GM12864 (cell line): ENCODE measurements at regions not wholly inside any gene's neighbourhood (a gene's known extent, or its start where the extent isn't known, plus 50 kb on each side); places are given as distances from the start of the nearest gene placed in this dataset.

Experiments used
- DNase-seq: peaks from one replicate; pipeline ENCODE4 v3.0.0-alpha.2; 2011; ENCODE audit warnings: low read depth
- H3K4me3 ChIP-seq: 2 replicates; pipeline ENCODE4 v1.5.1; 2011; ENCODE audit warnings: mild to moderate bottlenecking, low read depth, low read length, control low read depth
- CTCF ChIP-seq: IDR thresholded peaks from 2 replicates; pipeline ENCODE4 v1.5.1; 2011; ENCODE audit warnings: low read depth, mild to moderate bottlenecking, moderate library complexity, low read length, control low read depth, inconsistent platforms; ENCODE audit errors: missing control alignments

GRCh38 chr10:128318366-128318765 lies 192.1 kb upstream of the MKI67 start:
- no peak overlapping the region for H3K4me3 ChIP-seq

DNA sequence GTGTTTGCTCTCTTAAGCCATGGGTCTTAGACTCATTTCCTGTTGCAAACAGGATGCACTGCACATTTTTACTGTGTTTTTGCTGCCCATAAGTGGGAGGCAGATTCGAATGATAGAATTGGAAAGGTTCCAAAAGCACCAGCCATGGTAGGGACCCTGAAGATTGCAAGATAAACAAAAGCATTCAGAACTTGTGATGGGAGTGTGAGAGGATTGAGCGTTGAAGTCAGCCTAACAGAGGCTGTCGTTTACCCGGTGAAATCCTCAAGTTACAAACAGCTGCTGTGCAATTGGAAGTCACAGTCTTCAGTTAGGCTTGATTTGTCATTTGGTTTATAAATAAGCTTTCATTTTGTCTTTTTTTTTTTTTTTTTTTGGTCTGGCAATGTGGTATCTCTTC lies 192.7 kb upstream of the MKI67 start:
- no peak overlapping the region for H3K4me3 ChIP-seq
- no peak for TF ChIP-seq CTCF
- DNase-seq: no peak

More at GRCh38 chr10:128318366-128318765, 192.1 kb upstream of the MKI67 start:
- TF ChIP-seq CTCF: no peak
- DNase-seq: no peak

DNA sequence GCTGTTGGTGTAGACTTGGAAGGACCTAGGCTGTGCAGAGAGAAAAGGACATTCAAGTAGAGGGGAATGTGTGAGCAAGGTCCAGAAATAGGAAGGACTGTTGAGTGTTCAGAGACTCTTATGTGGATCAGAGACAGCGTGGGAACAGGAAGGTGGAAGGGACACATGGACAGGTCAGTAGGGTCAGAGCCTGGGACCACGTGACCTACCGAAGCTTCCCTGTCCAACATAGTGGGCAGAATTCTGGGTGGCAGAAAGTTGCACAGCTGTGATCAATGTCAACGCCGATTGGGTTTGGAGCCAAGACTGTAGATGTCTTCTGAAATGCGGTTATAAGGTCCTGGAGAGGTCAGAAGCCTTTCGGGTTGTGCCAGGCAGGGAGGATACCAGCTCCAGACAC lies 195.9 kb upstream of the MKI67 start:
- DNase-seq: no peak
- no peak for TF ChIP-seq CTCF
- no peak overlapping the region for H3K4me3 ChIP-seq

- H3K4me3 ChIP-seq: no peak overlapping the region
- DNase-seq: no peak
- no peak for TF ChIP-seq CTCF
Measured at GRCh38 chr10:128322950-128323349, 196.7 kb upstream of the MKI67 start.

DNA sequence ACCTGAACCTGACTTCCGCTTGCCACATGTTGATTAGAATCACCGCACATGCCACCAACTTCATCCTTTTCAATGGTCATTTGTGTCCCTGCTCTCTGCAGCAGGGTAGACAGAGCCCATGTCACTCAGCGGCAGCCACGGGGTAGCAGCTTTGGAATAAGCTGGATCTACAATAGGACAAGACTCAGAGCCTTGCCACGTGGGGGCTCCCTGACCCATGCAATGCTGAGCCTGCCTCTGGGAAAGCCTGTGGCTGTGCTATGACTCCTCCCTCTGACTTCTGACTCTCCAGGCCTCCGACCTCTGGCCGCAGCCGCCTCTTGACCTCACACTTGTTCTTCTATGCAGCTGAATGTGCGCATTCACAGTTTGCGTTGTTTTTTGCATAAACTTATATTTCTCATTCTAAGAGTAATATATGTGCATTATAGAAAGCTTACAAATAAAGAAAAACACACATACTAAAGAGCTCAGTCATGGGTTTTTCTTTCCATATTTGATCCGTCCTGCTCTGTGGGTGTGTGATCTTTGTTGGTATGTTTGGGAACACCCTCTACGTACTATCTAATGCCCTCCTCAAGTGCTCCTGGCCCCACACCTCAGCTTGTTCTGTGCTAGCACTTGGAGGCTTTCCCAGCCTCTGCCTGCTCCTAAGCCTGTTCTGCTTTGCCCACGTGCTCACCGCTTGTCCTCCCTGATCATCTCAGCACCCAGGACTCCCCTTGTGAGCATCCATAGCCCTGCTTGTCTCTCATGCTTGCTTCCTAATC lies 198.0 kb upstream of the MKI67 start:
- no peak for DNase-seq
- TF ChIP-seq CTCF: no peak
- no peak overlapping the region for H3K4me3 ChIP-seq

- no peak for DNase-seq
- no peak overlapping the region for H3K4me3 ChIP-seq
- TF ChIP-seq CTCF: no peak
Measured at GRCh38 chr10:128325788-128326187, 199.6 kb upstream of the MKI67 start.

- DNase-seq: no peak
- TF ChIP-seq CTCF: no peak
Measured at GRCh38 chr10:128326251-128326650, 200.0 kb upstream of the MKI67 start.

More at GRCh38 chr10:128326251-128326650, 200.0 kb upstream of the MKI67 start:
- H3K4me3 ChIP-seq: no peak overlapping the region
